Transverse colon (tissue), 4 donors: ENCODE measurements at regions not wholly inside any gene's neighbourhood (a gene's known extent, or its start where the extent isn't known, plus 50 kb on each side); places are given as distances from the start of the nearest gene placed in this dataset.

Source experiments
- CTCF ChIP-seq, 5 experiments: fragments of 200-600 bp in 3 of 5; fragments of 450-650 bp in 2 of 5; sonication (generic) in 3 of 5; IDR thresholded peaks; 1 replicate in 2 of 5; 2 replicates in 3 of 5; pipeline ENCODE4 v1.5.1; 2016 to 2017; ENCODE audit warnings: antibody characterized with exemption in 5 of 5, inconsistent platforms in 3 of 5, mild to moderate bottlenecking in 2 of 5, moderate library complexity in 1 of 5
- EP300 ChIP-seq: sonication (generic); formaldehyde crosslinking; IDR thresholded peaks from one replicate; pipeline ENCODE4 v1.6.1; 2017; ENCODE audit warnings: antibody characterized with exemption, low read depth
- POLR2A ChIP-seq: fragments of 450-650 bp; IDR thresholded peaks from one replicate; pipeline ENCODE4 v1.6.1; 2016; ENCODE audit warnings: antibody characterized with exemption, mild to moderate bottlenecking, moderate library complexity
- POLR2AphosphoS5 ChIP-seq, 3 donors: sonication (generic); formaldehyde crosslinking; IDR thresholded peaks; one replicate each; pipeline ENCODE4 v1.6.1; 2016; ENCODE audit warnings: antibody characterized with exemption in 3 of 3

- no peak for TF ChIP-seq EP300
- TF ChIP-seq CTCF (IDR thresholded peaks at IDR 0.05), result no peak
- TF ChIP-seq POLR2A, result no peak
- TF ChIP-seq POLR2AphosphoS5 (IDR thresholded peaks at IDR 0.05), result no peak
These were observed 284.0 kb downstream of the MN1 start for GRCh38 chr22:27517361-27518155.
